CMK (cell line): ENCODE measurements at regions not wholly inside any gene's neighbourhood (a gene's known extent, or its start where the extent isn't known, plus 50 kb on each side); places are given as distances from the start of the nearest gene placed in this dataset.

Experiments
- DNase-seq: peaks from one replicate; pipeline ENCODE4 v3.0.0-alpha.2; 2010; ENCODE audit warnings: low read depth

GRCh38 chr3:162125790-162126189 lies 629.2 kb downstream of the OTOL1 start:
- DNase-seq, result no peak

- no peak for DNase-seq
Measured at GRCh38 chr3:162130582-162130981, 634.0 kb downstream of the OTOL1 start.

GRCh38 chr3:162132981-162133380 lies 636.4 kb downstream of the OTOL1 start:
- DNase-seq, result no peak

- peak; percentile 59 for DNase-seq
Measured at GRCh38 chr3:162134571-162134970, 638.0 kb downstream of the OTOL1 start.

GRCh38 chr3:162136136-162136535 lies 639.5 kb downstream of the OTOL1 start:
- DNase-seq, result no peak

GRCh38 chr3:162138509-162138908 lies 641.9 kb downstream of the OTOL1 start:
- DNase-seq, result no peak

- no peak for DNase-seq
Measured at GRCh38 chr3:162139841-162140240, 643.2 kb downstream of the OTOL1 start.

GRCh38 chr3:162141272-162141791 lies 644.7 kb downstream of the OTOL1 start:
- no peak for DNase-seq

GRCh38 chr3:162142511-162142910 lies 645.9 kb downstream of the OTOL1 start:
- no peak for DNase-seq

- DNase-seq, result no peak
Measured at GRCh38 chr3:162143180-162143579, 646.6 kb downstream of the OTOL1 start.

- no peak for DNase-seq
Measured at GRCh38 chr3:162147996-162148395, 651.4 kb downstream of the OTOL1 start.

GRCh38 chr3:162150790-162151189 lies 654.2 kb downstream of the OTOL1 start:
- DNase-seq, result no peak

GRCh38 chr3:162152636-162153035 lies 656.0 kb downstream of the OTOL1 start:
- no peak for DNase-seq

- DNase-seq, result no peak
Measured at GRCh38 chr3:162161595-162161994, 665.0 kb downstream of the OTOL1 start.

GRCh38 chr3:162165346-162165745 lies 668.7 kb downstream of the OTOL1 start:
- no peak for DNase-seq

- DNase-seq, result no peak
Measured at GRCh38 chr3:162166543-162166942, 669.9 kb downstream of the OTOL1 start.

GRCh38 chr3:162168715-162169114 lies 672.1 kb downstream of the OTOL1 start:
- no peak for DNase-seq

GRCh38 chr3:162170581-162170980 lies 674.0 kb downstream of the OTOL1 start:
- no peak for DNase-seq

- DNase-seq, result no peak
Measured at GRCh38 chr3:162171970-162172369, 675.4 kb downstream of the OTOL1 start.

- no peak for DNase-seq
Measured at GRCh38 chr3:162175145-162175544, 678.5 kb downstream of the OTOL1 start.

- DNase-seq, result no peak
Measured at GRCh38 chr3:162175878-162176277, 679.3 kb downstream of the OTOL1 start.

- no peak for DNase-seq
Measured at GRCh38 chr3:162183440-162183839, 686.8 kb downstream of the OTOL1 start.

GRCh38 chr3:162192340-162193029 lies 695.9 kb downstream of the OTOL1 start:
- no peak for DNase-seq
